ENCODE measurements at regions not wholly inside any gene's neighbourhood (a gene's known extent, or its start where the extent isn't known, plus 50 kb on each side); places are given as distances from the start of the nearest gene placed in this dataset.
"Not testable (repeated sequence)": the region's sequence is repeated elsewhere in the genome, so short reads cannot be mapped to it uniquely, and the experiment has no call there.

DNA sequence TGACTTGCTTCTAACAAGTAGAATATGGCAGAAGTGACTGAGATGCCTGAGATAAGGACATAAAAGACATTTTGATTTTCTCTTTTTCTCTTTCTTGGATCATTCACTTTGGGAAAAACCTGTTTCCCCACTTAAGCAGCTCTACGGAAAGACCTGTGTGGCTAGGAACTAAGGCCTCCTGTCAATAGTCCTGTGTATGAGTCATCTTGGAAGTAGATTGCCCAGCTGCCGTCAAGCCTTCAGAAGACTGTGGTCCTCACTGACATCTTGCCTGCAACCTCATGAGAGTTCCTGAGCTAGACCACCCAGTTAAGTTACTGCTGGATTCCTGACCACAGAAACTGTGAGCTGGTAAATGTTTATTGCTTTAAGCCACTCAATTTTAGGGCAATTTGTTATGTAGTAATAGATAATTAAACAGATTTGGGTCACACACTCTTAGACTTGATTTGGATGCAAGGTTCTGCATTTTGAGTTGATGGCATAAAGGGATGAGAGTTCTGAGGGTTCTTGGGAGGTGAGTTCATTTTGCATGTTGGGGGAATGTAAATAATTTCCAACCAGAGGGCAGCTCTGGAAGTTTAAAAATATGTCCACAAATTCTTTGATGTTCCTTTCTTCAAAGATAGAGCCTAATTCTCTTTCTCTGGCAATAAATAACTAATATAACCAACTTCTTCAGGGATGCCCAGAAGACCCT, 229.2 kb downstream of the SQOR start:
- in situ Hi-C loops (cut with HindIII; ENCODE audit: low sequenced_read_pairs), result no loop called here

DNA sequence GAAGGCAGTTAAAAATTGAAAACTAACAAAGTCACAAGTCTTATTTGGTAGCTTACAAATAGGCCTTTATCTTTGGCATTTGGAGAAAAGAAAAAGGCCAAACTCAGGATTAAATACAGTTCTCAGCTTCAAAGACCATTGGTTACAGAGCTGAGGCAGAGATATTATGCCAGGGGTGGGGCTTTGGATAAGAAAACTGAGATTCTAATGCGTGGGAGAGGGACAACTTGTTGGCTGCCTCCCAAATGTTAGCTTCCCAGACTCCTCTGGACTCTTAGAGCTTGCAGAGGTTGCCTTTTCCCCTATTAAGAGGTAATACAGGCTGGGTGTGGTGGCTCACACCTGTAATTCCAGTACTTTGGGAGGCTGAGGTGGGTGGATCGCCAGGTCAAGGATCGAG, 231.8 kb downstream of the SQOR start:
- in situ Hi-C loops (cut with HindIII; ENCODE audit: low sequenced_read_pairs), result no loop called here

DNA sequence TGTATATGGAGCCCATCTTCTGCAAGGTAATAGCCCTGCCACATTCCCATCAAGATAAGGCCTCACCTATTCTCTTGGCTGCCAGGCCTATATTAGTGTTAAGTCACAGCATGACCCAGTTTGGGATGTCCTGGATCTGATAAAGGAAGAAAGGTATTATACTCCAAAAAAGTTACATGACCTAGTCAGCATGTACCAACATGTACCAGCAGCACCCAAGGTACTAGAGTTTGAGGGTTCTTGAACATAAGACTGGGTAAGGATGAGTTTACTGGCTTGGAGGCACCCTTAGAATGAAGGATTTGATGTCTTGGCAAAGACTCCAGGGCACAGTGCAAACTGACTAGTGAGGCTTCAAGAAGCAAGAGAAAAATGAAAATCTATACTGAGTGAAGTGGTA, 232.5 kb downstream of the SQOR start:
- in situ Hi-C loops (cut with HindIII; ENCODE audit: low sequenced_read_pairs), result no loop called here

DNA sequence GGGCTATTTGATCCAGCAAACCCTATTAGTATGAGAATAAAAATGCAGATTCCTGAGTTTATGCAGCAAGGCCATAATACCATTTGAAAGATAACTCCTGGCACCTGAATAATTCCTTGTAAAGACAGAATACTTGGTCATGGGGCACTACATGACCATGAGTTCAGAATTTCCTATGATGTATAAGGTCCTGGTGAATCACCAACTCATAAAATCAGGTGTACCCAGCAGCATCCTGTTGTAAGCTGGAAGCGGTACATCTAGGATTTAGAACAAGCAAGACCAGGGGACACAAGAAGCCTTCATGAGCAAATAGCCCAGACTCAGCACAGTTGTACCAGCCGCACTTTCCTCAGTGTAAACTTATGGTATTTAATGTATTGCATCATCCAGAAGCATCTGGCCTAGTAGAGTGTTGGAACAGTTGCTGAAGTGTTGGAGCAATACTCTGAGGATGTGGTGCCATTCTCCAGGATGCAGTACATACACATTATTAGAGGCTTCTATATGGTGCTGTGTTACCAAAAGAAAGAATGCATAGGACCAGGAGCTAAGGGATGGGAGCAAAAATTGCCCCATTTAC, 233.4 kb downstream of the SQOR start:
- in situ Hi-C loops (cut with HindIII; ENCODE audit: low sequenced_read_pairs), result no loop called here

DNA sequence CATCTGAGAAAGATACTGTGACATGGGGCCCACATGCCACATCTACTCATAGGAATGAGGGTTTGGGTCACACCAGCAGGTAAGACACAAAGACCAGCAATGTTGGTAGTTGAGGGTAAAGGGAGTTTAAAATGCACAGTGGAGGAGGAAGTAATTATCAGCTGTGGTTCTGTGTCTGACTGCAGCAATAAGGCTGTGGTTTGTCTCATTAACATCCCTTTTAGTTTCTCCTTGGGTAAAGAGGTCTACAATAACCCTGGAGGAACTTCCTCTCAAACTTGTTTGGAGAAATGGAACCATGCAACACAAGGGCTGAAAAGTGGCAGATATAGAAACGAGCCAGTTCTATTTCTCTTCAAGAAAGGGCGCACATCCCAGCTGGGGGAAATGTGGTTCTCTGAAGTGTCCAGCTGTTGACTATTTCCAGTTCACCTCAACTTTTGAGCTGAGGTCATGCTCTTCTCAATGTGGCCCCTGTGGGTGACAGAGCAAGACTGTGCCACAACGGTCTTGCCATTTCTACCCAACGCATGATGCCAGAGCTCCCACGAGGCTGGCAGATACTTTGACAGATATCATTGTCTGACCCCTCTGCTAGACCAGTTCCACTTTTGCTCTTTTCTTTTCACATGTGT, 234.3 kb downstream of the SQOR start:
- in situ Hi-C loops (cut with HindIII; ENCODE audit: low sequenced_read_pairs), result no loop called here

DNA sequence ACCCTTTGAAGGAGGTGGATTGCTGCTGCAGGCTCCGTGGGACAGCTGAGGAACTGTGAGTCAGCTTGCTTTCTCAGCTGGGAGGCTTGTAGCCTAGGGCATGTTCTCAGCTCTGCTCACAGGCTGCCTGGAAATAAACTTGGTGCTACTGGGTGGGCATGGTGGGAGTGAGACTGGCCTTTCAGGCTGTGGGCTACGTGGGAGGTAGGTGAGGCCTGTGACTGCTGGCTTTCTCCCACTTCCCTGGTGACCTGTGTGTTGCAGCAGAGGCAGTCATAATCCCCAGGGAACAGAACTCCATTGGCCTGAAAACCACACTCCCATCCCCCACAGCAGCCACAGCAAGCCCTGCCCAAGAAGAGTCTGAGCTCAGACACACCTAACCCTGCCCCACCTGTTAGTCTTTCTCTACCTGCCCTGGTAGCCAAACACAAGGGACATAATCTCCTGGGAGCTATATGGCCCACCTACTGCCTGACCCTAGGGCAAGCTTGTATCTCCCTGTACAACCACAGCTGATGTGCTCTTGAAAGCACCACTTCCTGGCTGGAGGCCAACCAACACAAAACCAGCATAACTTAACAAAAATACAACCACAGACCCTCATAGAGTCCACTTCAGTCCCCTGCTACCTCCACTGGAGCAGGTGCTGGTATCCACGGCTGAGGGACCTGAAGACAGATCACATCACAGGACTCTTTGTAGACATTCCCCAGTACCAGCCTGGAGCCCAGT, 236.5 kb downstream of the SQOR start:
- in situ Hi-C loops (cut with HindIII; ENCODE audit: low sequenced_read_pairs), result no loop called here

DNA sequence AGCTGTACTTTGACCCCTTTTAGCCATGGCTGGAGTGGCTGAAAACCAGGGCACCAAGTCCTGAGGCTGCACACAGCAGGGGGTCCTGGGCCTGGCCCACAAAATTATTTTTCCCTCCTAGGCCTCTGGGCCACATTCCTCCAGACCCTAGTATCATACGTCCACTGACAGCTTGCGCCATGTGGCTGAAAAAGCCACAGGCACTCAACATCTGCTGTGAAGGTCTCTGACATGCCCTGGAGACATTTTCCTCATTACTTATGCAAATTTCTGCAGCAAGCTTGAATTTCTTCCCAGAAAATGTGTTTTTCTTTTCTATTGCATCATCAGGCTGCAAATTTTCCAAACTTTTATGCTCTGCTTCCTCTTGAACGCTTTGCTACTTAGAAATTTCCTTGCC, 239.0 kb downstream of the SQOR start:
- in situ Hi-C loops (cut with HindIII; ENCODE audit: low sequenced_read_pairs), result no loop called here

DNA sequence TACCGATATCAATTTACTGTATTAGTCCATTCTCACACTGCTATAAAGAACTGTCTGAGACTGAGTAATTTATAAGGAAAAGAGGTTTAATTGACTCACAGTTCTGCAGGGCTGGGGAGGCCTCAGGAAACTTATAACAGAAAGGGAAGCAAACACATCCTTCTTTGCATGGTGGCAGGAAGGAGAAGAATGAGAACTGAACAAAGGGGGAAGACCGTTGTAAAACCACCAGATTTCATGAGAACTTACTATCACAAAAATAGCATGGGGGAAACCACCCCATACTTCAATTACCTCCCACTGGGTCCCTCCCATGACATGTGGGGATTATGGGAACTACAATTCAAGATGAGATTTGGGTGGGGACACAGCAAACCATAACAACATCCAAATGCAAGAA, 239.7 kb downstream of the SQOR start:
- in situ Hi-C loops (cut with HindIII; ENCODE audit: low sequenced_read_pairs), result not testable (repeated sequence)

DNA sequence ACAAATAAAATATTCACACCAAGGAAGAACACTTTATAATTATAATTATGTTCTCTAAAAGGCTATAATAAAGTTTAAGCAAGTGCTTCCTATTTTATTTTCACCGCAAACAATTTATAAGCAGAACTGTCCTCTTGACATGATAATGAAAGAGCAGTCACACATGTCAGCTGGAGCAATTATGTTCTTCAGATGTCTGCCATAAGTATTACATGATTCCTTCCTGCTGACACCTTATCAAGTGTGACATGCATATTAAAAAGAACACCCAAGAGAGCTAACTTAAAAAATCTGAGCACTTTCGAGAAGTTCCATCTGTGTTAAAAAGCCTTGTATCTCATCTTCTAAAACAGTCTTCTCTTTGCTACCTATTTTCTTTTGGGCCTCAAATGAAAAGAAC, 249.5 kb downstream of the SQOR start:
- in situ Hi-C loops (cut with HindIII; ENCODE audit: low sequenced_read_pairs), result no loop called here

DNA sequence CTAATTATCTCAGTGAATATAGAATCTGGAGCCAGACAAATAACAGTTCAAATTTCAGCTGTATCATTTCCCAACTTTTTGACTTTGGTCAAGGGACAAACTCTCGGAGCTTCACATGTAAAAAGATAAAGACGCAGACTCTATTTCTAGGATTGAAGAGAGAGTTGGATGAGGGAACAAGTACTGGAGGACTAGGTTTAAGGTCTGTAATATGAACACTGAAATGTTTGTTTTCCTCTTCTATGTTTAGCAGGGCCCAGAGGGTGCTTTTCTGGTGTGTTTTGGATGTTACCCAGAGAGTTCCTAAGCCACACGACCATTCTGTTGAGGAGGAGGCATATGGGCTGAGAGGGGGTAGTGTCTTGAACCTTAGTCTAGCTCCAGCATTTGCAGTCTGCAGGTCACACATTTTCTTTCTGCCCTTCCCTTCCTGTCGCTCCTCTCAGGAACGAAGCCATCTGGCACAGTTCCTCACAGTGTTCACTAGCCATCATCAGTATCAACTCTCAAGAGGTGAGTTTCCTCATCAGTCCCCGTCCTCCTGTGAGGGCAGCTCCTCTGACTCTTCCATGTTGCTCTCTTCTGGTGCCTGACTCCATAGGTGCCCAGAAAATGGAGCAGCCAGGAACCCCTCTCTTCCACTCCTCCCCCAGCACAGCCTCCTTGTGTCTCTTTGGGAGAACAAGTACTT, 250.1 kb downstream of the SQOR start:
- in situ Hi-C loops (cut with HindIII; ENCODE audit: low sequenced_read_pairs), result no loop called here

DNA sequence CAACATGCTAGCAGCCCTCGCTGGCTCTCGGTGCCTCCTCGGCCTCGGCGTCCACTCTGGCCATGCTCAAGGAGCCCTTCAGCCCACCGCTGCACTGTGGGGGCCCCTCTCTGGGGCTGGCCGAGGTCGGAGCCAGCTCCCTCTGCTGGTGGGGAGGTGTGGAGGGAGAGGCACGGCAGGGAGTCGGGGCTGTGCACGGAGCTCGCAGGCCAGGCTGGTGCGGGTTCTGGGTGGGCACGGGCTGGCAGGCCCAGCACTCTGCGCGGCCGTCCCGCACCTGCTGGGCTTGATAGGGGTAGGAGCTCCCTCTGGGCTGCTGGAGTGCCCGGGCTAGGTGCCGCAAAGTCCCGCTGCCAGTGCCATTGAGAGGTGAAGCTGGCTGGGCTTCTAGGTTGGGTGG, 251.0 kb downstream of the SQOR start:
- in situ Hi-C loops (cut with HindIII; ENCODE audit: low sequenced_read_pairs), result no loop called here

DNA sequence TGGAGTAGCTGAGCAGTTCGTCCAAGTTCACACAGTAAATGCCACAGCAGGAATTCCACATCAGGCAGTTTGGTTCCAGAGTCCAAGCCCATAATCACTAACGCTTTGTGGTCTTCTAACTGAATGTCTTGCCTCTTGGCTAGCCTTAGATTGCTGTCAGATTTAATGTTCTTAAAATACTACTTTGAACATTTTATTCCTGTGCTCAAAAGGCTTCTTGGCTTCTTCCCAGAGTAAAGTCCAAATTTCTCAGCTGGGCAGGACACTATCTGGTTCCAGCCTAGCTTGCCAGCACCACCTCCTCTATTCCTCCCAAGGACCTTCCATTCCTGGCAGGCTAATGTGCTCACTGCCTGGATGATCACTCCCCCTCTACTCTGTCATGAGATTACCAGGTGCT, 256.9 kb downstream of the SQOR start:
- in situ Hi-C loops (cut with HindIII; ENCODE audit: low sequenced_read_pairs), result no loop called here

DNA sequence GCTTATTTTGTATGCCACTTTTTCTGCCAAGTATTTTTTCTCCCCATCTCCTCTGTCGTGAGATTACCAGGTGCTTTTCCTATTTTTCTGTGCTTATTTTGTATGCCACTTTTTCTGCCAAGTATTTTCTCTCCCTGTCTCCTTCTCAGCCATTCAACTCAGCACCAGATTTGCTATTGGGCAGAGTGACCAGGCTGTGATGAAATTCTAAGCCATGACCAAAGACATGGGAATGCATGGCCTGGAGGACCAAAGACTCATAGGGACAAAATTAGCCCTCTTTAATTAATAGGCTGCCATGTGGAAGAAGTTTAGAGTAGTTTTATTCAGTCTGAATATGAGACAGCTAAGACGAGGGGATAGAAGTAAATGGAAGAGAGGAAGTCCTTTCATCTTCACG, 257.4 kb downstream of the SQOR start:
- in situ Hi-C loops (cut with HindIII; ENCODE audit: low sequenced_read_pairs), result no loop called here

DNA sequence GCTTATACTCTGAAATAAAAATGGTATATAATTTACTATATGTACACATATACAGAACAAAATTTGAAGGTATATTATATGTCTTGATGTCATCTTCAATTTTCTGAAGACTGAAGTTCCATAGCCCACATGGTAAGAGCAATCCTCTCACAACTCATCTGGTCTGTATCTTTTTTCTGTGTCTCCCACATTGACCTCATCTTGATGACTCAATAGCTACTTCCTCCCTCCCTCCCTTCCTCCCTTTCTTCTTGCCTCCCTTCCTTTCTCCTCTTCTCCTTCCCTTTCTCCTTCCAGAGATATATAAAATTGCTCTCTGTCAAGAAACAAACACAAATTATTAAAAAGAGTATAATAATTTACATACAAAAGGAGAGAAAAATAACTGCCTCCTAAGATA, 268.5 kb downstream of the SQOR start:
- in situ Hi-C loops (cut with HindIII; ENCODE audit: low sequenced_read_pairs), result no loop called here

DNA sequence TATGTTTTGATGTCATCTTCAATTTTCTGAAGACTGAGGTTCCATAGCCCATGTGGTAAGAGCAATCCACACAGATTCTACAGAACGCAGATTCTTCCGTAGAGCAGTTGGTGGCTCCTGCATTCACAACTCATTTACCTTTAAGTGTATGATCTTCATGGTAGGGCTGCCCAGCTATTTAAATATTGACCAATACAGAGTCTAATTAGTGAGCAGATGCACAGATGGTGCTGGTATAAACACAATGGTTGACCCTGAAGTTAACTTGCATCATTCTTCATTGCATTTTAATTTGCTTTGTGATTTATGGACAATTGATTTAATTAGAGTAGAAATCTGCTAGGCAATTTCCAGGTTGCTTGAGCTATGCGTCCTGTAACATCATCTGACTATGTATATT, 269.2 kb downstream of the SQOR start:
- in situ Hi-C loops (cut with HindIII; ENCODE audit: low sequenced_read_pairs), result no loop called here

DNA sequence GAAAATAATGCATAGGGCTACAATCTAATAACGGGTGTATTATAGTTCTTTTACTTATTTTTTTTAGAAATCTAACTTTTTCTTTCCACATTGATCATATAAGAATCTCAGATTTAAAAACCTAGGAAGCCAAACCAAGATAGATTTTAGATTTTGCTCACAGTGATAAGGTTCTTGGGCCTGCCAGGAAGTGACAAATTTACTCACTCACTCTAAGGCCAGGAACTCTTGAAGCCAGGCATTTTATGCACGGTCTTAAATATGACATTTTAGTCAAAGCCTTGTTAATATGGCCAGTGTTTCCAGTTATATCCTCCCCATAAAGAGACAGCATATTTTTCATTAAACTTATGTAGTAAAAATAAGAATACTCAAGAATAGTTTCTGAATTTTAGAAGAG, 271.4 kb downstream of the SQOR start:
- in situ Hi-C loops (cut with HindIII; ENCODE audit: low sequenced_read_pairs), result no loop called here

DNA sequence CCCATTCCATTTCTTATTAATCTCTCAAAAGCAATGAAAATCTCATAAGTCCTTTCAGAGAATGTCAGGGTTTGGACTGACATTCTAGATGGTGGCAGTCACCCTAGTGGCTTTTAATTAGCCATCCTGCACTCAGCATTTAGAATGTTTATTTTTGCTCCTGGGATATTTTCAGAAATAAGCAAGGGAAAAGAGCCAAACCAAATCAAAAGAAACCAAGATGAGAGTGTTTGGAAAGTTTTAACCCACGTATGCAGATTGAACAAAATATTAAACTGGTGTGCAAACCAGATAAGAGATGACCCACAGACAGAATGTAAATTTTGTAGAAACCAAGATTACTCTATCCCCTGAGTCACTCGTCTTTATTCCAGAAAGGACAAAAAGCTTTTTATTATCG, 275.8 kb downstream of the SQOR start:
- in situ Hi-C loops (cut with HindIII; ENCODE audit: low sequenced_read_pairs), result loop anchor here (10.0 kb wide), 1 partner anchor 206 kb away; no protein-coding TSS in a partner anchor

DNA sequence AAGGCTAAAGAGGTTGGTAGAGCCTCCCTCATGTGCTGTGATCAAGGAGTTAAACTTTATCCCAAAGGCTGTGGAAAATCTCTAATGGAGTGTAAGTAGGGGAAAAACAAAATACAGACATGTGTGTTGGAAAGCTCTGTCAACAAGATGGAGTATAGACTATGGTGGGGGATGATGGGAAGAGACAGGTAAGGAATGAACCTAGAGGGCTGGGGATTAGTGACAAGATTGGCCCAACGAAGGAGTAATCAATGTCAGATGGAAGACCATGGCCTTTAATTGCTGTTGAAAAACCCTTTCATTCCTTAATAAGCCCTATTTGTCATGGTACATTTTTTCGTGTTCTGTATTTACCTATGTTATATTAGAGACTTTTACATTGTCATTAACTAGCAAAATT, 278.6 kb downstream of the SQOR start:
- in situ Hi-C loops (cut with HindIII; ENCODE audit: low sequenced_read_pairs), result loop anchor here (10.0 kb wide), 1 partner anchor 209 kb away; no protein-coding TSS in a partner anchor

DNA sequence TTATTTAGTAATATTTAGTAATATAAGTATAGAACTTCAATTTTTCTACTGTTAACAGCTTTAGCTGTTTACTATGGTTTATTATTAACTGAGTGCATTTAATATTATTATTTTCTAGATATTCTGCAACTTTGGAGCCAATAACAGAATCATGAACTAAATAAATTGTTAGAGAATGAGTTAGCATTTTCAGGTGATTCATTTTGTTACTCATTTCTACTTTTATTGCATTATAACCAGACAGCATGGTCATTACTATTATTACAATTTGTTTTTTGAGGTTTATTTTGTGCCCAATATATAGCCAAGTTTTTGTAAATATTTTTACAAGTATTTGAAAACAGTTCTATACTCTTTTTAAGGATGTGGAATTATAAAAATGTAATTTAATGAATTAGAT, 279.6 kb downstream of the SQOR start:
- in situ Hi-C loops (cut with HindIII; ENCODE audit: low sequenced_read_pairs), result loop anchor here (10.0 kb wide), 1 partner anchor 210 kb away; no protein-coding TSS in a partner anchor

DNA sequence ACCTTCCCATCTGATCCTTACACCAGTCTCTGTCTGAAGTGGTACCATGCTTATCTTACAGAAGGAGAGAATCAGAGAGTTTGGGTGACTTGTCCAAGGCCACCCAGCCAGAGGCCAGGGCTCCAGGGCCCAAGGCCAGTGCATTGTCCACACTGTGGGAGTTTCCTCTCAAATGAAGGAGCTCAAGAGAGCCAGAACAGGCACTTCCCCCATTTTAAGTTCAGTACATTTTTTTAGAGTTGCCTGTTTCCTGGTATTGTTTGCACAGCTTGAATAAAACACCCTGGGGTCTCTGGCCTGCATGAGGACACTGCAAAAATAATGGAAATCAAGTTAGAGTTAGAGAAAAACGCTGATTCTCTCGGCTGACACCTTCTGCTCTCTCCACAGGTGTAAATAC, 284.0 kb downstream of the SQOR start:
- in situ Hi-C loops (cut with HindIII; ENCODE audit: low sequenced_read_pairs), result loop anchor here (10.0 kb wide), 1 partner anchor 214 kb away; no protein-coding TSS in a partner anchor

DNA sequence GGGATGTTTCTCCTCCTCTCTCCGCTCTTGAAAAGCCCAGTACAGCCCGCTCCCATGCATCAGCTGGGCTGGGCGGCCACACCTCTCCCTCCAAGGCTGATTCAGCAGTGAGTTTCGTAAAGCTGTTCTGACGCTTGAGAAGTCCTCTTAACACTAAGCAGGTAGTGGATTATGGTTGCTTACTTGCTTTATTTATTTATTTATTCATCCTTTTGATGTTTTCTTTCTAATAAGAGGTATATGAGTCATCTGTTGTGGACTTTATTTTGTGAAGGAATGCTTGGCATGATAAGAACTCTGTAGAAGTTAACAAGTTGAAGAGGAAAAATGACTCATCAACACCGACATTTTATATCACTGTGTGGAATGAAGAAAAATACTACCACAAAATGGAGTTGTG, 285.0 kb downstream of the SQOR start:
- in situ Hi-C loops (cut with HindIII; ENCODE audit: low sequenced_read_pairs), result loop anchor here (10.0 kb wide), 1 partner anchor 215 kb away; no protein-coding TSS in a partner anchor
